Psoas muscle (tissue), 7 donors: ENCODE measurements at regions not wholly inside any gene's neighbourhood (a gene's known extent, or its start where the extent isn't known, plus 50 kb on each side); places are given as distances from the start of the nearest gene placed in this dataset.

ENCODE experiments used
- ATAC-seq, 4 donors: fragments of 200-7000 bp; cut with Tn5 transposase; one replicate each; pipeline ENCODE4 v1.9.1; 2020; ENCODE audit warnings: moderate library complexity in 3 of 4, mild to moderate bottlenecking in 2 of 4
- DNase-seq, 2 donors: peaks; one replicate each; pipeline ENCODE4 v3.0.0-alpha.2; 2020
- H3K27ac ChIP-seq: fragments of 200-600 bp; one replicate; pipeline ENCODE4 v1.8.0; 2022
- H3K27me3 ChIP-seq, 3 donors: fragments of 200-600 bp in 1 of 3; one replicate each; pipeline versions ENCODE4 v1.6.1 to v1.8.0; 2013 to 2022; ENCODE audit warnings: low read length in 2 of 3, mild to moderate bottlenecking in 2 of 3, moderate library complexity in 1 of 3; ENCODE audit not compliant: insufficient read depth in 3 of 3
- H3K36me3 ChIP-seq, 2 donors: fragments of 200-600 bp in 1 of 2; one replicate each; pipeline versions ENCODE4 v1.6.1 to v1.8.0; 2013 to 2022; ENCODE audit warnings: low read depth in 1 of 2, mild to moderate bottlenecking in 1 of 2, moderate library complexity in 1 of 2; ENCODE audit not compliant: insufficient read depth in 1 of 2
- H3K4me1 ChIP-seq: fragments of 200-600 bp; one replicate; pipeline ENCODE4 v1.8.0; 2022
- H3K4me3 ChIP-seq: fragments of 200-600 bp; one replicate; pipeline ENCODE4 v1.8.0; 2022; ENCODE audit warnings: mild to moderate bottlenecking
- H3K9me3 ChIP-seq: fragments of 200-600 bp; one replicate; pipeline ENCODE4 v1.8.0; 2022
- CTCF ChIP-seq: fragments of 200-600 bp; IDR thresholded peaks from one replicate; pipeline ENCODE4 v1.8.0; 2022; ENCODE audit warnings: antibody characterized with exemption
- WGBS, 3 donors: extraction: QIAGEN DNeasy Blood & Tissue Kit; methylation state at CpG; one replicate each; pipeline versions ENCODE4 v1.1.6 to v1.1.7; 2013; 5-methylcytosine and 5-hydroxymethylcytosine counted together
- intact Hi-C, 2 donors: fragments of 100-400 bp; cut with DNase I; formaldehyde crosslinking; loops; one replicate each; pipeline versions ENCODE4 v1.11.0 to v1.14.2; 2022
- donor health status: healthy with polysubstance abuse.
- donor health status: DM: no; HTN: no; CAD: no; lungs with moderate emphysema.
- donor health status: Bipolar disorder and iron deficiency.
- donor health status: healthy.
- donor health status: DM: yes; HTN: yes; CAD: no.
- donor health status: DM: no; HTN: no; CAD: no.
- donor health status: DM: yes; HTN: yes; CAD: no.

GRCh38 chr10:43955002-43955596 lies 306.4 kb upstream of the ZNF32 start:
- WGBS, 3 donors = 86 to 92% (median 89%) methylated on average over 5 of the region's 5 CpGs
- TF ChIP-seq CTCF = no peak
- ATAC-seq (no peak), DNase-seq (no peak)
- intact Hi-C loops = no loop called here
- no peaks in the 10 kb centered on the region for H3K4me1 ChIP-seq
- no peaks in the 10 kb centered on the region for H3K36me3 ChIP-seq
- no peak overlapping the region for H3K27ac ChIP-seq
- H3K4me3 ChIP-seq = no peak overlapping the region
- no peaks in the 10 kb centered on the region for H3K27me3 ChIP-seq
- H3K9me3 ChIP-seq = no peaks in the 10 kb centered on the region

DNA sequence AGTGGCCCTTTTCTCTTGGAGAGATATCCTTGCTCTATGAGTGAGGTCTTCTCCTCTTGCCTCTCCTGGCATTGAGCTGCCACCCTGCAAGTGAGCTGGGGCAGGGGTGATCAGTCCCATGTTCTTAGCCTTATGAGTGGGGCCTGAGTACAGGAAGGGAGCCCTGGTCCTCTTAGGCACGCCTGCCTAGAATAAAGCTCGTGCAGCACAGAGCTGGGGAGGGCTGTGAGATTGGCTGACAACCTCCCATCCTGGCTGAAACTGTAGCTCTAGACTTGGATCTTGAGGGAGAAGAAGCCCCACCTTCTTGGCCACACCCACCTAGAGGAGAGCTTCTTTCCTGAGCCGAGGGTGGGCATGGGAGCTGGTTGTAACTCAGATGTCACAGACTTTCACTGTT lies 305.0 kb upstream of the ZNF32 start:
- no peaks in the 10 kb centered on the region for H3K36me3 ChIP-seq
- H3K27ac ChIP-seq = no peak overlapping the region
- H3K4me3 ChIP-seq = no peak overlapping the region
- no peaks in the 10 kb centered on the region for H3K27me3 ChIP-seq
- intact Hi-C loops = no loop called here
- H3K9me3 ChIP-seq = no peaks in the 10 kb centered on the region
- no peak for TF ChIP-seq CTCF
- DNase-seq = no peak
- WGBS, 3 donors = 75 to 84% (median 79%) methylated on average over 3 of the region's 3 CpGs
- no peaks in the 10 kb centered on the region for H3K4me1 ChIP-seq
- ATAC-seq = no peak

- H3K4me1 ChIP-seq = no peaks in the 10 kb centered on the region
- no peak overlapping the region for H3K4me3 ChIP-seq
- WGBS, 3 donors = 97 to 99% (median 97%) methylated on average over 1 of the region's 1 CpG
- no peaks in the 10 kb centered on the region for H3K27me3 ChIP-seq
- no peak for ATAC-seq
- intact Hi-C loops = no loop called here
- H3K9me3 ChIP-seq = no peaks in the 10 kb centered on the region
- DNase-seq = no peak
- H3K36me3 ChIP-seq = no peaks in the 10 kb centered on the region
- no peak overlapping the region for H3K27ac ChIP-seq
- TF ChIP-seq CTCF = no peak
These were observed 304.1 kb upstream of the ZNF32 start for GRCh38 chr10:43952760-43953159.

- H3K27ac ChIP-seq = no peak overlapping the region
- intact Hi-C loops = no loop called here
- H3K4me1 ChIP-seq = no peaks in the 10 kb centered on the region
- no peak for TF ChIP-seq CTCF
- no peaks in the 10 kb centered on the region for H3K27me3 ChIP-seq
- H3K9me3 ChIP-seq = no peaks in the 10 kb centered on the region
- WGBS, 3 donors = 54 to 67% (median 62%) methylated on average over 4 of the region's 4 CpGs
- no peak for ATAC-seq
- H3K36me3 ChIP-seq = no peaks in the 10 kb centered on the region
- no peak for DNase-seq
- no peak overlapping the region for H3K4me3 ChIP-seq
These were observed 300.7 kb upstream of the ZNF32 start for GRCh38 chr10:43949351-43949750.

- H3K27ac ChIP-seq = no peak overlapping the region
These were observed 297.8 kb upstream of the ZNF32 start for GRCh38 chr10:43946445-43946844.

More at GRCh38 chr10:43946445-43946844, 297.8 kb upstream of the ZNF32 start:
- Histone ChIP-seq H3K27me3 (no peaks in the 10 kb centered on the region), H3K36me3 (no peaks in the 10 kb centered on the region), H3K9me3 (no peaks in the 10 kb centered on the region), H3K4me1 (no peaks in the 10 kb centered on the region), H3K4me3 (no peak overlapping the region)
- DNase-seq (no peak), ATAC-seq (no peak)
- intact Hi-C loops = no loop called here
- WGBS, 3 donors = 96 to 97% (median 96%) methylated on average over 10 of the region's 10 CpGs
- TF ChIP-seq CTCF = no peak
